ENCODE measurements at regions not wholly inside any gene's neighbourhood (a gene's known extent, or its start where the extent isn't known, plus 50 kb on each side); places are given as distances from the start of the nearest gene placed in this dataset.

- H3K4me1 ChIP-seq (ENCODE audit: insufficient read depth): peaks cover 9% of the 10 kb centered on the region
- H3K27ac ChIP-seq: no peak overlapping the region
- 83% methylated on average over 3 of the region's 3 CpGs for WGBS (ENCODE audit: low lambda C conversion rate, missing lambda C conversion rate)
- H3K4me2 ChIP-seq: no peak overlapping the region
- H3K9me2 ChIP-seq (replicated peaks; ENCODE audit: insufficient read depth): no peaks in the 10 kb centered on the region
- H2AFZ ChIP-seq: no peak overlapping the region
- TF ChIP-seq EZH2phosphoT487 (IDR thresholded peaks at IDR 0.05; ENCODE audit: low read depth, severe bottlenecking, unreplicated experiment) (no peak), CTCF (IDR thresholded peaks at IDR 0.05; ENCODE audit: poor library complexity) (no peak), EZH2 (IDR thresholded peaks at IDR 0.05; ENCODE audit: borderline replicate concordance) (no peak)
- H3K4me3 ChIP-seq: no peak overlapping the region
- H3K27me3 ChIP-seq: no peaks in the 10 kb centered on the region
- H3K36me3 ChIP-seq (replicated peaks; ENCODE audit: insufficient read depth, low read depth): no peaks in the 10 kb centered on the region
- H4K20me1 ChIP-seq (ENCODE audit: insufficient read depth, poor library complexity, severe bottlenecking): no peaks in the 10 kb centered on the region
- DNase-seq (ENCODE audit: low spot score): no peak
- no peaks in the 10 kb centered on the region for H3K79me2 ChIP-seq
- no peaks in the 10 kb centered on the region for H3K9me3 ChIP-seq (ENCODE audit: low read depth)
Observed at GRCh38 chr4:111681270-111681669, 464.0 kb upstream of the FAM241A start.

- Histone ChIP-seq H4K20me1 (ENCODE audit: insufficient read depth, poor library complexity, severe bottlenecking) (no peaks in the 10 kb centered on the region), H3K9me3 (ENCODE audit: low read depth) (no peaks in the 10 kb centered on the region), H2AFZ (no peak overlapping the region), H3K27ac (no peak overlapping the region), H3K36me3 (replicated peaks; ENCODE audit: insufficient read depth, low read depth) (no peaks in the 10 kb centered on the region), H3K27me3 (no peaks in the 10 kb centered on the region), H3K4me2 (no peak overlapping the region), H3K4me3 (no peak overlapping the region), H3K4me1 (ENCODE audit: insufficient read depth) (peaks cover 9% of the 10 kb centered on the region), H3K9me2 (replicated peaks; ENCODE audit: insufficient read depth) (no peaks in the 10 kb centered on the region), H3K79me2 (no peaks in the 10 kb centered on the region)
- DNase-seq (ENCODE audit: low spot score): no peak
- TF ChIP-seq CTCF (IDR thresholded peaks at IDR 0.05; ENCODE audit: poor library complexity): no peak
- no peak for TF ChIP-seq EZH2phosphoT487 (IDR thresholded peaks at IDR 0.05; ENCODE audit: low read depth, severe bottlenecking, unreplicated experiment)
- no peak for TF ChIP-seq EZH2 (IDR thresholded peaks at IDR 0.05; ENCODE audit: borderline replicate concordance)
- WGBS (ENCODE audit: low lambda C conversion rate, missing lambda C conversion rate): 95% methylated on average over 7 of the region's 7 CpGs
Observed at GRCh38 chr4:111681751-111682150, 463.5 kb upstream of the FAM241A start.

GRCh38 chr4:111685205-111685604, 460.0 kb upstream of the FAM241A start:
- Histone ChIP-seq H3K27ac (no peak overlapping the region), H3K79me2 (no peaks in the 10 kb centered on the region)

More at GRCh38 chr4:111685205-111685604, 460.0 kb upstream of the FAM241A start:
- H3K27me3 ChIP-seq: no peaks in the 10 kb centered on the region
- H3K36me3 ChIP-seq (replicated peaks; ENCODE audit: insufficient read depth, low read depth): no peaks in the 10 kb centered on the region
- no peaks in the 10 kb centered on the region for H4K20me1 ChIP-seq (ENCODE audit: insufficient read depth, poor library complexity, severe bottlenecking)
- H3K4me3 ChIP-seq: no peak overlapping the region
- no peak for TF ChIP-seq EZH2phosphoT487 (IDR thresholded peaks at IDR 0.05; ENCODE audit: low read depth, severe bottlenecking, unreplicated experiment)
- TF ChIP-seq EZH2 (IDR thresholded peaks at IDR 0.05; ENCODE audit: borderline replicate concordance): no peak
- TF ChIP-seq CTCF (IDR thresholded peaks at IDR 0.05; ENCODE audit: poor library complexity): no peak
- DNase-seq (ENCODE audit: low spot score): no peak
- H3K4me1 ChIP-seq (ENCODE audit: insufficient read depth): peaks cover 5% of the 10 kb centered on the region
- H2AFZ ChIP-seq: no peak overlapping the region
- H3K9me2 ChIP-seq (replicated peaks; ENCODE audit: insufficient read depth): no peaks in the 10 kb centered on the region
- H3K9me3 ChIP-seq (ENCODE audit: low read depth): no peaks in the 10 kb centered on the region
- no peak overlapping the region for H3K4me2 ChIP-seq
- WGBS (ENCODE audit: low lambda C conversion rate, missing lambda C conversion rate): 95% methylated on average over 3 of the region's 3 CpGs
